Gastrocnemius medialis (tissue), 4 donors: ENCODE measurements at regions not wholly inside any gene's neighbourhood (a gene's known extent, or its start where the extent isn't known, plus 50 kb on each side); places are given as distances from the start of the nearest gene placed in this dataset.

Experiments used
- POLR2A ChIP-seq, 2 donors: fragments of 450-650 bp; IDR thresholded peaks; one replicate each; pipeline ENCODE4 v1.6.1; 2017; ENCODE audit warnings: antibody characterized with exemption in 2 of 2, mild to moderate bottlenecking in 2 of 2, moderate library complexity in 2 of 2
- TF ChIP-seq, protein P1 (sequence below), 5 experiments: fragments of 450-650 bp in 3 of 5; fragments of 200-600 bp in 2 of 5; sonication (generic) in 2 of 5; IDR thresholded peaks in 4 of 5; conservative IDR thresholded peaks in 1 of 5; 1 replicate in 4 of 5; 2 replicates in 1 of 5; pipeline ENCODE4 v1.5.1; 2016 to 2019; ENCODE audit warnings: antibody characterized with exemption in 5 of 5, mild to moderate bottlenecking in 3 of 5, moderate library complexity in 3 of 5

DNA sequence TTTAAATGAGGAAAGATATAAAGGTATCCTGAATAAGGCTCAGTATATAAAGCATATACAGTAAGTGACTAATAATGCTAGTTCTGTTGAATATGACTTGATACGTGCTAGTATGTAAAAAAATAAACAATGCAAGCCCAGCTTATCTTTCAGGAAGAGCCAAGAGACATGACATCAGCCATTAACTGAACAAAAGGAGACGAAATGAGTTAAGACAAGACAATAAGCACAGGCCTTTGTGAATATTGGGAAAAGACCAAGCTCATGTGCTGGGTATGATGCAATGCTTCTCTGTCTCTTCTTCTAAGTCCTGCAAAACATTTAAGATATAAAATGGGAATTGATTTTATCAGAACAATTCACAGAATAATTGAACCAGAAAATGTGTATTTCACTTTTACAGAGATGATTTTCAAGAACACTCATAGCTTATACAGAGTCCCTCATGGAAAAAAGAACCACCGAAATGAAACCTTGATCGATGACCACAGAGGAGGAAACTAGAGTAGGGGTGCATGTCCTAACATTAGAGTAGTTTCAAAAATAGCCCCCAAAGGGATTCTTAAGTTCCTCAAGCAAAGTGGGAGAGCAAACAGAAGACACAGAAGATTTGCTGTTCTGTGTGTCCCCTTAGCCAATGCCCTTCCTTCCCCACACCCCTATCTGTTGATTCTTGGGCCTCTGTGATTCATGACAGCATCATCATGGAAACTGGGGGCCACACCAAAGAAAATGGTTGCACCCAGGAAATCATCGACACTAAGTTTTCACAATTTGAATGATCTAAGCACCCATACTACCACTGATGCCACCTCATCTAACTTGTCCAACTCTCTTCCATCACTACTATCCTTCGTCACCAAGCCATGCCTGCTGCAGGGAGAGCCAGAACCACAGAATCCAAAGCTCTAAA lies 68.0 kb upstream of the CRIM1 start:
- TF ChIP-seq, protein P1, sequence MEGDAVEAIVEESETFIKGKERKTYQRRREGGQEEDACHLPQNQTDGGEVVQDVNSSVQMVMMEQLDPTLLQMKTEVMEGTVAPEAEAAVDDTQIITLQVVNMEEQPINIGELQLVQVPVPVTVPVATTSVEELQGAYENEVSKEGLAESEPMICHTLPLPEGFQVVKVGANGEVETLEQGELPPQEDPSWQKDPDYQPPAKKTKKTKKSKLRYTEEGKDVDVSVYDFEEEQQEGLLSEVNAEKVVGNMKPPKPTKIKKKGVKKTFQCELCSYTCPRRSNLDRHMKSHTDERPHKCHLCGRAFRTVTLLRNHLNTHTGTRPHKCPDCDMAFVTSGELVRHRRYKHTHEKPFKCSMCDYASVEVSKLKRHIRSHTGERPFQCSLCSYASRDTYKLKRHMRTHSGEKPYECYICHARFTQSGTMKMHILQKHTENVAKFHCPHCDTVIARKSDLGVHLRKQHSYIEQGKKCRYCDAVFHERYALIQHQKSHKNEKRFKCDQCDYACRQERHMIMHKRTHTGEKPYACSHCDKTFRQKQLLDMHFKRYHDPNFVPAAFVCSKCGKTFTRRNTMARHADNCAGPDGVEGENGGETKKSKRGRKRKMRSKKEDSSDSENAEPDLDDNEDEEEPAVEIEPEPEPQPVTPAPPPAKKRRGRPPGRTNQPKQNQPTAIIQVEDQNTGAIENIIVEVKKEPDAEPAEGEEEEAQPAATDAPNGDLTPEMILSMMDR (IDR thresholded peaks at IDR 0.05 in 4 of 5, conservative IDR thresholded peaks at IDR 0.05 in 1 of 5) = no peak
- no peak for TF ChIP-seq POLR2A (IDR thresholded peaks at IDR 0.05)
